HCT116 (cell line): ENCODE measurements at regions not wholly inside any gene's neighbourhood (a gene's known extent, or its start where the extent isn't known, plus 50 kb on each side); places are given as distances from the start of the nearest gene placed in this dataset.

Experiments
- ATAC-seq: fragments of 200-7000 bp; cut with Tn5 transposase; 2 replicates; pipeline ENCODE4 v1.9.1; 2020; ENCODE audit warnings: mild to moderate bottlenecking, moderate library complexity
- BruUV-seq: library from RNA; stranded (reverse); fragments of 400-500 nt; replicated peaks from 2 replicates; lab custom pipeline; 2021; lab: Mats Ljungman, UMichigan
- CTCF ChIA-PET: fragments of 300-600 bp; sonication (Branson Sonifier 250); formaldehyde crosslinking; loops from one replicate; lab custom pipeline; 2021; ENCODE audit warnings: antibody characterized with exemption; lab: Charles Lee
- POLR2A ChIA-PET: fragments of 300-600, 350-600 bp; sonication (Branson Sonifier 250); formaldehyde crosslinking; loops from one replicate; lab custom pipeline; 2021; ENCODE audit warnings: antibody characterized with exemption; lab: Charles Lee
- RAD21 ChIA-PET, 2 experiments: fragments of 300-600 bp; sonication (Branson Sonifier 250); formaldehyde crosslinking; loops; one replicate each; lab custom pipeline; 2023; ENCODE audit warnings: low total read pairs in 2 of 2; ENCODE audit not compliant: uncharacterized antibody in 2 of 2, unreplicated experiment in 2 of 2, low non-redundant PET in 1 of 2; lab: Charles Lee
- DNase-seq: peaks from one replicate; pipeline ENCODE4 v3.0.0-alpha.2; 2010; ENCODE audit warnings: low read depth, low spot score
- H2AFZ ChIP-seq: fragments of 200-600 bp; shearing (Covaris generic), sonication (generic); 2 replicates; pipeline ENCODE4 v1.6.1; 2017; ENCODE audit warnings: low read depth, mixed run types, mixed read lengths, antibody characterized with exemption, low read length; ENCODE audit not compliant: poor library complexity, severe bottlenecking
- H3K27ac ChIP-seq: 2 replicates; pipeline ENCODE4 v1.5.1; 2012; ENCODE audit warnings: low read depth, low read length
- H3K27me3 ChIP-seq: fragments of 200-600 bp; sonication (generic); 2 replicates; pipeline ENCODE4 v1.6.1; 2016; ENCODE audit warnings: mixed run types, low read length, mixed read lengths; ENCODE audit not compliant: insufficient read depth
- H3K36me3 ChIP-seq, 2 experiments: fragments of 200-500 bp in 1 of 2; fragments of 200-600 bp in 1 of 2; sonication (Bioruptor generic) in 1 of 2; sonication (generic) in 1 of 2; 2 replicates each; pipeline versions ENCODE4 v1.5.1 to v1.6.1; 2014 to 2016; ENCODE audit warnings: low read length in 2 of 2, inconsistent platforms in 1 of 2, mixed read lengths in 1 of 2, mixed run types in 1 of 2; ENCODE audit not compliant: insufficient read depth in 2 of 2, control insufficient read depth in 1 of 2
- H3K4me1 ChIP-seq, 2 experiments: fragments of 200-600 bp in 1 of 2; sonication (generic) in 1 of 2; 2 replicates each; pipeline versions ENCODE4 v1.5.1 to v1.6.1; 2012 to 2017; ENCODE audit warnings: low read length in 2 of 2, inconsistent platforms in 1 of 2, mild to moderate bottlenecking in 1 of 2, mixed read lengths in 1 of 2, mixed run types in 1 of 2, moderate library complexity in 1 of 2; ENCODE audit not compliant: insufficient read depth in 2 of 2, control insufficient read depth in 1 of 2
- H3K4me2 ChIP-seq: fragments of 200-600 bp; sonication (generic); 2 replicates; pipeline ENCODE4 v1.6.1; 2017; ENCODE audit warnings: mixed run types, low read length, mixed read lengths
- H3K4me3 ChIP-seq, 2 experiments: fragments of 200-600 bp in 1 of 2; sonication (generic) in 1 of 2; replicated peaks in 1 of 2; 2 replicates each; pipeline ENCODE4 v1.5.1; 2011 to 2016; ENCODE audit warnings: low read length in 2 of 2, control low read depth in 1 of 2, low read depth in 1 of 2, mild to moderate bottlenecking in 1 of 2, mixed read lengths in 1 of 2, mixed run types in 1 of 2
- H3K79me2 ChIP-seq: fragments of 200-600 bp; sonication (generic); 2 replicates; pipeline ENCODE4 v1.6.1; 2017; ENCODE audit warnings: mild to moderate bottlenecking, mixed run types, low read length, moderate library complexity, mixed read lengths; ENCODE audit not compliant: insufficient read depth
- H3K9ac ChIP-seq: fragments of 200-600 bp; sonication (generic); 2 replicates; pipeline ENCODE4 v1.6.1; 2016; ENCODE audit warnings: low read length, mixed read lengths
- H3K9me2 ChIP-seq: fragments of 200-600 bp; sonication (generic), shearing (Covaris generic); 2 replicates; pipeline ENCODE4 v1.6.1; 2017; ENCODE audit warnings: mixed run types, mild to moderate bottlenecking, moderate library complexity; ENCODE audit not compliant: insufficient read depth
- H3K9me3 ChIP-seq, 2 experiments: fragments of 200-500 bp in 1 of 2; fragments of 200-600 bp in 1 of 2; sonication (Bioruptor generic) in 1 of 2; sonication (generic) in 1 of 2; 2 replicates each; pipeline ENCODE4 v1.6.1; 2014 to 2017; ENCODE audit warnings: low read length in 2 of 2, mixed read lengths in 2 of 2, inconsistent platforms in 1 of 2, low read depth in 1 of 2, mild to moderate bottlenecking in 1 of 2, mixed run types in 1 of 2, moderate library complexity in 1 of 2; ENCODE audit not compliant: control insufficient read depth in 1 of 2, insufficient read depth in 1 of 2
- H4K20me1 ChIP-seq: fragments of 200-600 bp; sonication (generic), shearing (Covaris generic); 2 replicates; pipeline ENCODE4 v1.6.1; 2017; ENCODE audit warnings: mixed run types, mild to moderate bottlenecking, moderate library complexity; ENCODE audit not compliant: insufficient read depth
- CTCF ChIP-seq, 3 experiments: fragments of 200-600 bp in 1 of 3; sonication (generic) in 1 of 3; IDR thresholded peaks in 2 of 3; conservative IDR thresholded peaks in 1 of 3; 2 replicates each; pipeline ENCODE4 v1.5.1; 2012 to 2017; ENCODE audit warnings: low read depth in 2 of 3, low read length in 2 of 3, antibody characterized with exemption in 1 of 3, borderline replicate concordance in 1 of 3, control low read depth in 1 of 3, mild to moderate bottlenecking in 1 of 3, mixed read lengths in 1 of 3, mixed run types in 1 of 3, moderate library complexity in 1 of 3; ENCODE audit not compliant: insufficient read depth in 1 of 3
- EGR1 ChIP-seq: IDR thresholded peaks from 2 replicates; pipeline ENCODE4 v1.6.1; 2012; ENCODE audit warnings: low read depth
- EZH2 ChIP-seq: fragments of 200-600 bp; sonication (generic); IDR thresholded peaks from 2 replicates; pipeline ENCODE4 v1.6.1; 2017; ENCODE audit warnings: antibody characterized with exemption, mixed run types
- JUND ChIP-seq: IDR thresholded peaks from 2 replicates; pipeline ENCODE4 v1.6.1; 2012
- SIN3A ChIP-seq: IDR thresholded peaks from 2 replicates; pipeline ENCODE4 v1.6.1; 2012; ENCODE audit warnings: low read depth
- TCF7L2 ChIP-seq: IDR thresholded peaks from 2 replicates; pipeline ENCODE4 v1.7.0; 2011; ENCODE audit warnings: borderline replicate concordance, inconsistent platforms; ENCODE audit not compliant: insufficient read depth, insufficient read length; ENCODE audit errors: extremely low read depth
- ZBTB33 ChIP-seq: IDR thresholded peaks from 2 replicates; pipeline ENCODE4 v1.6.1; 2011; ENCODE audit warnings: mild to moderate bottlenecking, low read length, moderate library complexity; ENCODE audit not compliant: insufficient replicate concordance; ENCODE audit errors: extremely low read depth
- intact Hi-C: fragments of 100-400 bp; cut with micrococcal nuclease; formaldehyde crosslinking; loops from 2 replicates; pipeline ENCODE4 v1.10.0; 2022

- CTCF ChIA-PET: no interaction called here
- H4K20me1 ChIP-seq: no peaks in the 10 kb centered on the region
- DNase-seq: no peak
- RAD21 ChIA-PET: no interaction called here
- no peaks in the 10 kb centered on the region for H3K9me3 ChIP-seq
- H3K4me1 ChIP-seq: no peaks in the 10 kb centered on the region
- H3K4me3 ChIP-seq: no peak overlapping the region
- no peaks in the 10 kb centered on the region for H3K36me3 ChIP-seq
- POLR2A ChIA-PET: no interaction called here
- no peak overlapping the region for H3K4me2 ChIP-seq
- ATAC-seq: no peak
- TF ChIP-seq CTCF (IDR thresholded peaks at IDR 0.05 in 2 of 3, conservative IDR thresholded peaks at IDR 0.05 in 1 of 3; ENCODE audit: borderline replicate concordance in 1 of 3, insufficient read depth in 1 of 3, low read depth in 2 of 3, low read length in 2 of 3): no peak
- no peak for TF ChIP-seq TCF7L2
- no peak for TF ChIP-seq EGR1
- no peak for TF ChIP-seq JUND
- no peak for TF ChIP-seq EZH2
- no peak for TF ChIP-seq SIN3A
- TF ChIP-seq ZBTB33: no peak
- H2AFZ ChIP-seq: no peak overlapping the region
- no peak overlapping the region for H3K9ac ChIP-seq
- no peak overlapping the region for H3K27ac ChIP-seq
- no peaks in the 10 kb centered on the region for H3K27me3 ChIP-seq
- intact Hi-C loops: no loop called here
- no peaks in the 10 kb centered on the region for H3K79me2 ChIP-seq
- no TSS peak for BruUV-seq
- no peaks in the 10 kb centered on the region for H3K9me2 ChIP-seq
Observed at GRCh38 chr3:145798696-145799537, 362.1 kb downstream of the PLOD2 start.
